CD4-positive, alpha-beta T cell treated with Interferon gamma for 1 hour (primary cell): ENCODE measurements at regions not wholly inside any gene's neighbourhood (a gene's known extent, or its start where the extent isn't known, plus 50 kb on each side); places are given as distances from the start of the nearest gene placed in this dataset.

Experiments
- DNase-seq: peaks from one replicate; pipeline ENCODE4 v3.0.0-alpha.2; 2020

- no peak for DNase-seq
These were observed 324.9 kb downstream of the SIPA1L2 start for GRCh38 chr1:232305050-232305449.

- DNase-seq = no peak
These were observed 326.7 kb downstream of the SIPA1L2 start for GRCh38 chr1:232303222-232303620.

- DNase-seq = no peak
These were observed 327.3 kb downstream of the SIPA1L2 start for GRCh38 chr1:232302376-232303221.

- no peak for DNase-seq
These were observed 328.7 kb downstream of the SIPA1L2 start for GRCh38 chr1:232301246-232301645.

GRCh38 chr1:232300466-232300865, 329.5 kb downstream of the SIPA1L2 start:
- DNase-seq = no peak

GRCh38 chr1:232296461-232296860, 333.5 kb downstream of the SIPA1L2 start:
- DNase-seq = no peak

GRCh38 chr1:232293361-232293760, 336.6 kb downstream of the SIPA1L2 start:
- DNase-seq = no peak

- DNase-seq = no peak
These were observed 337.1 kb downstream of the SIPA1L2 start for GRCh38 chr1:232292818-232293217.

- DNase-seq = no peak
These were observed 337.7 kb downstream of the SIPA1L2 start for GRCh38 chr1:232292239-232292638.

- DNase-seq = no peak
These were observed 338.3 kb downstream of the SIPA1L2 start for GRCh38 chr1:232291681-232292080.

- no peak for DNase-seq
These were observed 338.7 kb downstream of the SIPA1L2 start for GRCh38 chr1:232291261-232291660.

- DNase-seq = no peak
These were observed 339.4 kb downstream of the SIPA1L2 start for GRCh38 chr1:232290570-232290969.

- DNase-seq = no peak
These were observed 342.0 kb downstream of the SIPA1L2 start for GRCh38 chr1:232287676-232288569.

- DNase-seq = no peak
These were observed 344.8 kb downstream of the SIPA1L2 start for GRCh38 chr1:232285138-232285537.

- DNase-seq = no peak
These were observed 346.1 kb downstream of the SIPA1L2 start for GRCh38 chr1:232283864-232284263.

- no peak for DNase-seq
These were observed 347.4 kb downstream of the SIPA1L2 start for GRCh38 chr1:232282498-232282897.

- DNase-seq = no peak
These were observed 349.0 kb downstream of the SIPA1L2 start for GRCh38 chr1:232280910-232281309.

- no peak for DNase-seq
These were observed 350.0 kb downstream of the SIPA1L2 start for GRCh38 chr1:232279909-232280400.

GRCh38 chr1:232278925-232279324, 351.0 kb downstream of the SIPA1L2 start:
- no peak for DNase-seq

GRCh38 chr1:232276651-232277050, 353.3 kb downstream of the SIPA1L2 start:
- no peak for DNase-seq

- DNase-seq = no peak
These were observed 354.8 kb downstream of the SIPA1L2 start for GRCh38 chr1:232274999-232275710.

GRCh38 chr1:232274236-232274855, 355.6 kb downstream of the SIPA1L2 start:
- DNase-seq = no peak

- DNase-seq = no peak
These were observed 356.9 kb downstream of the SIPA1L2 start for GRCh38 chr1:232273011-232273410.
